SU-DHL-6 (cell line): ENCODE measurements at regions not wholly inside any gene's neighbourhood (a gene's known extent, or its start where the extent isn't known, plus 50 kb on each side); places are given as distances from the start of the nearest gene placed in this dataset.

Source experiments
- H2AFZ ChIP-seq: fragments of 200-600 bp; sonication (generic); 2 replicates; pipeline ENCODE4 v1.6.1; 2014; ENCODE audit warnings: low read depth, mild to moderate bottlenecking, moderate library complexity, mixed read lengths, antibody characterized with exemption, low read length; ENCODE audit not compliant: severe bottlenecking
- H3F3A ChIP-seq: fragments of 200-600 bp; shearing (Covaris generic); 2 replicates; pipeline ENCODE4 v1.6.0; 2016; ENCODE audit warnings: antibody characterized with exemption, mild to moderate bottlenecking; ENCODE audit not compliant: insufficient read depth
- H3K27ac ChIP-seq: fragments of 200-600 bp; sonication (generic); 2 replicates; pipeline ENCODE4 v1.5.1; 2016; ENCODE audit warnings: low read depth, mild to moderate bottlenecking, low read length, moderate library complexity, mixed read lengths
- H3K27me3 ChIP-seq: fragments of 200-600 bp; sonication (generic), shearing (Covaris generic); 2 replicates; pipeline ENCODE4 v1.6.0; 2014; ENCODE audit warnings: mild to moderate bottlenecking, low read length
- H3K36me3 ChIP-seq: fragments of 200-600 bp; sonication (generic); 2 replicates; pipeline ENCODE4 v1.6.1; 2014; ENCODE audit warnings: mild to moderate bottlenecking, low read length, mixed read lengths
- H3K4me2 ChIP-seq: fragments of 300-600, 200-600 bp; shearing (Covaris generic), sonication (generic); 2 replicates; pipeline ENCODE4 v1.6.0; 2014; ENCODE audit warnings: low read length, low read depth, mild to moderate bottlenecking; ENCODE audit not compliant: poor library complexity, severe bottlenecking
- H3K4me3 ChIP-seq: fragments of 200-600 bp; sonication (generic); 2 replicates; pipeline ENCODE4 v1.5.1; 2014; ENCODE audit warnings: antibody characterized with exemption, low read length, mild to moderate bottlenecking, mixed read lengths; ENCODE audit not compliant: insufficient read depth, poor library complexity, severe bottlenecking
- H3K79me2 ChIP-seq: fragments of 200-600 bp; sonication (generic); 2 replicates; pipeline ENCODE4 v1.6.1; 2014; ENCODE audit warnings: mild to moderate bottlenecking, low read length, moderate library complexity; ENCODE audit not compliant: insufficient read depth
- H3K9ac ChIP-seq: fragments of 200-600 bp; sonication (generic); 2 replicates; pipeline ENCODE4 v1.7.0; 2014; ENCODE audit warnings: mild to moderate bottlenecking, low read length
- H3K9me2 ChIP-seq: fragments of 200-600 bp; sonication (generic); replicated peaks from 2 replicates; pipeline ENCODE4 v1.6.1; 2014; ENCODE audit warnings: low read length; ENCODE audit not compliant: insufficient read depth
- H3K9me3 ChIP-seq: fragments of 200-600 bp; sonication (generic); 2 replicates; pipeline ENCODE4 v1.6.1; 2014; ENCODE audit warnings: low read length, mixed read lengths; ENCODE audit not compliant: insufficient read depth
- H4K20me1 ChIP-seq: fragments of 200-600 bp; sonication (generic); 2 replicates; pipeline ENCODE4 v1.6.1; 2014; ENCODE audit warnings: low read depth, mild to moderate bottlenecking, antibody characterized with exemption, low read length, moderate library complexity, mixed read lengths
- CTCF ChIP-seq: fragments of 200-600 bp; sonication (generic); IDR thresholded peaks from one replicate; pipeline ENCODE4 v1.5.1; 2017; ENCODE audit warnings: antibody characterized with exemption, mild to moderate bottlenecking, low read length, moderate library complexity; ENCODE audit not compliant: insufficient read depth, poor library complexity, severe bottlenecking
- EZH2phosphoT487 ChIP-seq: fragments of 200-600 bp; sonication (generic), shearing (Covaris generic); conservative IDR thresholded peaks from 2 replicates; pipeline ENCODE4 v1.6.1; 2018; ENCODE audit warnings: mild to moderate bottlenecking, antibody characterized with exemption, low read length, moderate library complexity, mixed read lengths

GRCh38 chr5:85159395-85159794 is 774.7 kb upstream of the EDIL3 start:
- H3K27me3 ChIP-seq: no peaks in the 10 kb centered on the region
- TF ChIP-seq CTCF (no peak), EZH2phosphoT487 (no peak)
- H3F3A ChIP-seq: no peaks in the 10 kb centered on the region
- H3K27ac ChIP-seq: no peak overlapping the region
- no peak overlapping the region for H3K4me2 ChIP-seq
- no peaks in the 10 kb centered on the region for H3K9me2 ChIP-seq
- no peak overlapping the region for H3K9ac ChIP-seq
- H3K4me3 ChIP-seq: no peak overlapping the region
- H3K36me3 ChIP-seq: no peaks in the 10 kb centered on the region
- H4K20me1 ChIP-seq: no peaks in the 10 kb centered on the region
- no peak overlapping the region for H2AFZ ChIP-seq
- H3K79me2 ChIP-seq: no peaks in the 10 kb centered on the region
- H3K9me3 ChIP-seq: no peaks in the 10 kb centered on the region

- no peak overlapping the region for H3K4me3 ChIP-seq
- no peaks in the 10 kb centered on the region for H3K9me2 ChIP-seq
- H3F3A ChIP-seq: no peaks in the 10 kb centered on the region
- H2AFZ ChIP-seq: no peak overlapping the region
- H3K27me3 ChIP-seq: no peaks in the 10 kb centered on the region
- H3K27ac ChIP-seq: no peak overlapping the region
- H3K79me2 ChIP-seq: no peaks in the 10 kb centered on the region
- H4K20me1 ChIP-seq: no peaks in the 10 kb centered on the region
- H3K36me3 ChIP-seq: no peaks in the 10 kb centered on the region
- TF ChIP-seq CTCF (no peak), EZH2phosphoT487 (no peak)
- H3K9ac ChIP-seq: no peak overlapping the region
- H3K4me2 ChIP-seq: no peak overlapping the region
- H3K9me3 ChIP-seq: no peaks in the 10 kb centered on the region
Measured at GRCh38 chr5:85168474-85168873, 783.8 kb upstream of the EDIL3 start.

GRCh38 chr5:85170183-85170582 is 785.5 kb upstream of the EDIL3 start:
- Histone ChIP-seq H3K27me3 (no peaks in the 10 kb centered on the region), H3K27ac (no peak overlapping the region), H3K79me2 (no peaks in the 10 kb centered on the region), H3K9me2 (no peaks in the 10 kb centered on the region), H3K4me2 (no peak overlapping the region), H2AFZ (no peak overlapping the region), H3K9ac (no peak overlapping the region), H3K36me3 (no peaks in the 10 kb centered on the region), H3F3A (no peaks in the 10 kb centered on the region), H3K9me3 (no peaks in the 10 kb centered on the region), H3K4me3 (no peak overlapping the region), H4K20me1 (no peaks in the 10 kb centered on the region)
- TF ChIP-seq EZH2phosphoT487 (no peak), CTCF (no peak)

GRCh38 chr5:85173469-85173868 is 788.8 kb upstream of the EDIL3 start:
- Histone ChIP-seq H3K36me3 (no peaks in the 10 kb centered on the region), H3K9me2 (no peaks in the 10 kb centered on the region)

More at GRCh38 chr5:85173469-85173868, 788.8 kb upstream of the EDIL3 start:
- Histone ChIP-seq H3K9ac (no peak overlapping the region), H3K9me3 (no peaks in the 10 kb centered on the region), H3K4me2 (no peak overlapping the region), H4K20me1 (no peaks in the 10 kb centered on the region), H3K4me3 (no peak overlapping the region), H3K27ac (no peak overlapping the region), H2AFZ (no peak overlapping the region), H3K79me2 (no peaks in the 10 kb centered on the region), H3F3A (no peaks in the 10 kb centered on the region), H3K27me3 (no peaks in the 10 kb centered on the region)
- TF ChIP-seq EZH2phosphoT487: no peak
- TF ChIP-seq CTCF: no peak
